HK-2 (cell line): ENCODE measurements at regions not wholly inside any gene's neighbourhood (a gene's known extent, or its start where the extent isn't known, plus 50 kb on each side); places are given as distances from the start of the nearest gene placed in this dataset.
A peak's percentile ranks its signal among the peaks of the same experiment; 100 is the strongest.

Experiments
- DNase-seq: peaks from one replicate; pipeline ENCODE4 v3.0.0-alpha.2; 2018; ENCODE audit not compliant: unreplicated experiment

DNA sequence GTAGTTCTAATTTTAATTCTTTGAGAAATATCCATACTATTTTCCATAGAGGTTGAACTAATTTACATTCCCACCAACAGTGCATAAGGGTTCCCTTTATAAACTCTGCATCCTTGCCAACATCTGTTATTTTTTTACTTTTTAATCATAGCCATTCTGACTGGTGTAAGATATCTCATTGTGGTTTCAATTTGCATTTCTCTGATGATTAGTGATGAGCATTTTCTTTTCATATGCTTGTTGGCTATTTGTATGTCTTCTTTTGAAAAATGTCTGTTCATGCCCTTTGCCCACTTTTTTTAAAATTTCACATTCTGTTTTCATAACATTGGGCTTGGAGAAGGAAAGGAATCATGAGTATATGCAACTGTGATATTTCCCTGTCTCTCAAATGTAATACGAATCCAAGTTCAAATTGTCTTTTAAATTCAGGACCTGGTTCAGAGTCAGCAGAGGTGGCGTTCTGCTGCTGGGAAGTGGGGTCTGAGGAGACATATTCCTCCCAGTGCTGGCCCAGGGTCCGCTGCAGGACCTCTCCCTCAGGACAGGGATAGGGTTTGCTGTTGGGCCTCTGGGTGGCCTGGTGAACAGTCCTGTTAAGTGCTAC lies 81.2 kb upstream of the ETV6 start:
- no peak for DNase-seq

DNA sequence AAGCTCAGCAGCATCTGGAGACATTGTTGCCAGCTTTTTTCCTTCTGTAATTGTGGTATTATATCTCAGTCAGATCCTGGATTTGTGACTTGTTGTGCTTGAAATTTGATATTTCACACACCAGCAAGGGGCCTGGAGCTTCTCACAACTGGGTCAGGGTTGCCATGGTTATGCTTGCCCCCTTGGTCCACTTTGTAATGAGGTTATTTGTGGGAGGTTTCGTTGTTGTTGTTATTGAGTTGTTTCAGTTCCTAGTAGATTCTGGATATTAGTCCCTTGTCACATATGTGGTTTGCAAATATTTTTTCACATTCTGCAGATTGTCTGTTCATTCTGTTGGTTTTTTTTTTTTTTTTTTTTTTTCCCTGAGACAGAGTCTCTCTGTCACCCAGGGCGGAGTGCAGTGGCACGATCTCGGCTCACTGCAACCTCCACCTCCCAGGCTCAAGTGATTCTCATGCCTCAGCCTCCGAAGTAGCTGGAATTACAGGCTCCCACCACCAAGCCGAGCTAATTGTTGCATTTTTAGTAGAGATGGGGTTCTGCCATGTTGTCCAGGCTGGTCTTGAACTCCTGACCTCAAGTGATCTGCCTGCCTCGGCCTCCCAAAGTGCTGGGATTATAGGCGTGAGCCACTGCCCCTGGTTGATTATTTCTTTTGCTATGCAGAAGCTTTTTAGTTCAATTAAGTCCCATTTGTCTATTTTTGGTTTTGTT lies 80.6 kb upstream of the ETV6 start:
- DNase-seq = no peak

DNA sequence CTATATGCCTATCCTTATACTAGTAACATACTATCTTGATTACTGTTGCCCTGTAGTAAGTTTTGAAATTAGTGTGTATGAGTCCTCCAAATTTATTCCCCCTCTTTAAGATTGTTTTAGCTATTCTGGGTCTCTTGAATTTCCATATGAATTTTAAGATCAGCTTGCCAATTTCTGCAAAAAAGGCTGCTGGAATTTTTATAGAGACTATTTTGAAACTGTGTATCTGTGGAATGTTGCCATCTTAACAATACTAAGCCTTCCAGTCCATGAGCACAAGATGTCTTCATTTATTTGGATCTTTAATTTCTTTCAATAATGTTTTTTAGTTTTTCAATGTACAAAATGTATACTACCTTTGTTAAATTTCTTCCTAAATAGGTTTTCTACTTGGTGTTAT lies 79.8 kb upstream of the ETV6 start:
- DNase-seq = no peak

DNA sequence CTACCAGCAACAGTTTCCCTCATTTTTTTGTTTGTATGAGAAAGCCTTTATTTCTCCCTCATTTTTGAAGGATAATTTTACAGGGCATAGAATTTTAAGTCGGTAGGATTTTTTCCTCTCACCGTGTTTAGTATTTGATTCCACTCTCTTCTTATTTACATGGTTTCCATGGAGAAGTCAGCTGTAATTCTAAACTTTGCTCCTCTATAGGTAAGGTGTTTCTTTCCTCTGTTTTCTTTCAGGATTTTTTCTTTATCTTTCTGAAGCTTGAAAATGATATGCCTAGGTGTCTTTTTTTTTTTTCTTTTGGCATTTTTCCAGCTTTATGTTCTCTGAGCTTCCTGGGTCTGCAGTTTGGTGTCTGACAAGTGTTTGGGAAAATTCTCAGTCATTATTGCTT lies 75.6 kb upstream of the ETV6 start:
- DNase-seq = no peak

DNA sequence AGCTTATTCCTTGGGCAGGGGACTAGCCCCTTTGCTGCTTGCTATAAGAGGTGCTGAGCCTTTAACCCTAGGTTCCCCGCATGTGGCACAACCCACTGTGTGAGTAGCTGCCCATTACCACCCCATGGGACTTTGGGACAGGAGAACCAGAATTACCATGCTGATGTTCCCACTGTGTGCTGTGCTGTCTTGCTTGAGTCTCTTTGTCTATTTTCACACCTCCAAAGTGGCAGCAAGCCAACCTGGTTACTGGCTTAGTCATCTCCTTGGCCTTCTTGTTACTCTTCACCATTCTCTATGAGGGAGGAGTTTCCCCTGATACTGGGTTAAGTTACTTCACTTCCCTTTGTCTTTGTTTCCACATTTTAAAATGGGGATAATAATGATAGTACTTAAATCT lies 73.4 kb upstream of the ETV6 start:
- DNase-seq = peak; percentile 47

DNA sequence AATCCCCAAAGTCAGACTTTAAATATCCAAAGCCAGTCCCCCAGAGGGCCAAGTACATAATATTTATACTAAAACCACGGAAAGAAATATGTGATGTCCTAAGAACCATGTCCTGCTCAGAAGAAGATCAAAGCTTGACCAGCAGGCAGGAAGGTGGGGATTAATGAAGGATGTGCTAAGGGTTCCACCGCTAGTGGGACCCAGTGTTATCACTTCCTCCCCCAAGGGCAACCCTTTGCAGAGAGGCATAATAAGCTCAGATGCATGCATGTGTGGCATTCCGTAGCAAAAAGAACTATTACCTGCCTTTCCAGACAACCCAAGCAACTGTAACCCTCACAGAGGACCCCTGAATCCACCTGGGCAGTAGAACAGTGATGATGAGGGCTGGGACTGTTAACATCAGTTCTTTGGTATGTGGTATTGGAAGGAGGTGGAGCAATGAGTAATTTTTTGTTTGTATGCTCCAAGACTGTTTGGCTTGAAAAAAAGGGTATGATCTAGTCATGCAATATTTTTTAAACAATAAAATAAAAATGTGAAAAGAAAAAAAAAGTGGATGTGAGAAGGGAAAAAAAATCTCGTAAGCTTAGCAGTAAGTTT lies 71.7 kb upstream of the ETV6 start:
- DNase-seq = no peak

DNA sequence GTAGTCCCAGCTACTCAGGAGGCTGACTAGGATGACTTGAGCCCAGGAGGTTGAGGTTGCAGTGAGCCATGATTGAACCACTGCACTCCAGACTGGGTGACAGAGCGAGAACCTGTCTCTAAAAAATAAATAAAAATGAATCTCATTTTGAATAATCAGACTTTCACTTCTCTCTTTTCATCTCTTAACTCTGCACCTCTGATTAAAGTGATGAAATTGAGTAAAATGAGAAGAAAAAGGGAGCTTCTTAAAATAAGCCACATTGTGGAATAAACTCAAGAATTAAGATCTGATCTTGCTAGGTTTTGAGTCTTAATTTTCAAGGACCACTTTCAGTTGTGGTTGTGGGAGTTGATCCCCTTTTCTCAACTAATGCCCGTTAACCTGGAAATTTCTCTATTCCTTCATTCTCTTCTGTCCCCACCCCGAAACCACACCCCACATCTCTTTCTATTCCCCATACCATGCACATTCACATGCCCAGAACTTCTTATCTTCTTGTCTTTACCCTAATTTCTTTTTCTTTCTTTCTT lies 70.9 kb upstream of the ETV6 start:
- DNase-seq = no peak

DNA sequence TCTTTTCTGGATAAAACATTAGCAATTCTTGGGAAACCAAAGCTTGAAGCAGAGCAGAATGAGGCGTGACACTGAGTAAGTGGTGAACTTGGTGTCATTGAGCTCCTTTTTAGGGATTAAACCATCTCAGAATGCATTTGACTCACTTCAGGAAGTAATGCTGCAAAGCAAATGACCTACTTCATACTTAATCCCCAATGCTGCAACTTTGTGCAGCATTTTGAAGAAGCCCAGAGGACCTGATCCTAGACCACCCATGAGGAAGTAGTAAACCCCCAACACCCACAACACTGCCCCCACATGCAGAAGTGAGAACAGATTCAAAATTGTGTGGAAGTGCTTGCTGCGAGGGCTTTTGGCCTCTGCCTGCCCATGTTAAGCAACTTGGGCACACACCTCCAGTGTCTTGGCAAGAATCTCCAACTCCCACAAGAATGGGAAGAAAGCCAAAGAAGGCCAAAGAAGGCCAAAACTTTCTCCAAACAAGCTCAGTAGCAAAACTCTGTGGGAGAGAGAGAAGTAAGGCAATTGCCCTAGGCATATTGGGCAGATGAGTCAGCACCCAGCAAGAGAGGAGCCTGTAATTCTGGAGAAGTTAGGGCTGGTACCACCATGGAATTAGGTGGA lies 69.2 kb upstream of the ETV6 start:
- DNase-seq = peak; percentile 11

DNA sequence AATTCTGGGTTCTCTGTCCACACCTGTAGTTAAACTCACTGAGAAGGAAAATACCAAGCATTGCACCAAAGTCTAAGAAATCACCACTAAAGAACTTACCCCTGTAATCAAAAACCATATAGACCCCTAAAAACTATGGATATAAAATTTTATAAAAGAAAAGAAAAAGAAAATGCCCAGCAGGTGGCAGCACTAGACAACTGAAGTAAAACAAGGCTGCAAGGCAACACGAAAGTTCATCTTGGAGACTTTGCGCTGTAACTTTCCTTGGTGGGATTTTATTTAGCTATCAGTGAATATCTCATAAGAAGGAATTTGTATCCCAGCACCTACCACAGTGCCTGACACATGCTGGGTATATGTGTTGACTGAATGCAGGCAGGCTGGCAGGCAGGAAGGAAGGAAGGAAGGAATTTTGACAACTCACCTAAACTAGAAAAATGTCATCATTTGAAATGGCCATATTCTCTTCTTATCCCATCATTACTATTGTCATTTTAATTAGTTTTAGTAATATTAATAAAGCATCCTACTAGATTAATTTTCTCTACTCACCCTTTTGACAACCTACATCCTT lies 68.2 kb upstream of the ETV6 start:
- peak; percentile 35 for DNase-seq

DNA sequence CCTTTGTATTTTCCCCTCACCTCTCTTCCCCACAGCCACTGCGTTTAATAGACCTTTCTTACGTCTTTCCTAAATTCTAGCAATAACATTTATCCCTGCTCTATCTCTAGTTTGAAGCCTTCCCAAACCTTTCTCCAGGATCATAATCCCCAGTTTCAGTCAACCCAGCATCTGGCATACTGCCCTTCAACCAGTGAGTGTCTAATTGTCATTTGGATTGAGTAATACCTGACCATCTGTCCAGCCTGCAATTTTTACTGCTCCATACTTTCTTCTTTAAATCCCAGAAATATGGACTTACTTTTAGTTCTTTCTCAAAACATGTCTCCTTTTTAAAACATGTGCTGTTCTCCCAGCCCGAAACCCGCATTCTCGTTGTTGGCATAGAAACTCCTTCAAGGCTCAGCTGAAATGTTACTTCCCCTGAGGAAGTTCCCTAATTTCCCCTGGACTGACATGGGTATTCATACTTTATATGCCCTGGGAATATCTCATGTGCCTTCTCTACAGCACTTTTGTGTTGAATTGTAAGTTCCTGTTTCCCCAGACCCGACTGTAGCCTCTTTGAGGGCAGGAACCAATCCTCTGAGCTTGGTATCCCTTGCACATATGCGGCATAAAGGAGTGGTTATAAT lies 65.1 kb upstream of the ETV6 start:
- no peak for DNase-seq

DNA sequence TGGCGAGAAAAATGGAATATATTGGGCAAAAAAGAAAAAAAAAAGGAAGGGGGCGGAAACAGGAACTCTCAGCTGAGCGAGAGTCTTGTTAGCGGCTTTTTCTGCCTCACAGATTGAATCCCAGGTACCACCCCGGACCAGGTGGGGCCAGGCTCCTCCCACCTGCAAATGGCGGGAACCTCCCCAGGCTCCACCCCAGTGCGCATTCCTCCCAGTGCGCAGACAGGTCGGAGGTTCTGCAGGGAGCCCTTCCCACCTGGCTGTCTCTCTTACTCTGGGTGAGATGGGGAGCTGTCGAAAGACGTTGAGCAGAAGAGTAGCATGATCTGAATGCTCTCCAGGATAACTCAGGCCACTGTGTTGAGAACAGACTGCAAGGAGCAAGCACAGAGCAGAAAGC lies 57.0 kb upstream of the ETV6 start:
- DNase-seq = no peak

DNA sequence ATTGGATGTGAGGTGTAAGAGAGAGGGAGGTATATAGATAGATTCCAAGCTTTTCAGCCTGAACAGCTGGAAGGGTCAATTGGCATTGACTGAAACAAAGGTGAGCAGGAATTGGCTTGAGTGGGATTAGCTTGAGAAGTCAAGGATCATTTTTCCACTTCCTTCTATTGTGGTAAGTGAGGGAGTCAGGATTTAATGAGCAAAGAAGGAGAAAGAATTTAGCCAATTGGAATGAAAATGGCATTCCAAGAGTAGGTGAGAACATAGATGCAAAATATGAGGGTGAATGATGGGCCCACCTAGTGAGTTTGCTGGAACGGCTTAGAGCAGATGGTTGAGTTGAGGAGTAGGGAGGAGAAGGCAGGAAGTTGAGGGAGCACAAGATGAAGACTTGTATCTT lies 56.5 kb upstream of the ETV6 start:
- no peak for DNase-seq

DNA sequence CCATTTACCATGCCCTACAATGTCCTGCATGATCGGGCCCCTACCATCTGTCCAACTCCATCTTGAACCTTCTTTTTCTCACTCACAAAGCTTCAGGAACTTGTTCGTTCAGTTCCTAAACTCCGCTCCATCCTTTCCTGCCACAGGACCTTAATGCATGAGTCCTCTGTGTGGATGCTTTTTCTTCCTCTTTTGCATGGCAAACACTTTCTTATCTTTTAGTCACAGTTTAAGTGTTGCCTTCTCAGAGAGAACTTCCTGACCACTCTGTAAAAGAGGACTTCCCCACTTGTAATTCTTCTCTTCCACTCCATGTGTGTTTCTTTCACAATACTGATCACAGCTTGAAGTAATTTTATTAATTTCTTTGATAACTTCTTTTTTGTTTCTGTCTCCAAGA lies 54.4 kb upstream of the ETV6 start:
- DNase-seq = no peak

DNA sequence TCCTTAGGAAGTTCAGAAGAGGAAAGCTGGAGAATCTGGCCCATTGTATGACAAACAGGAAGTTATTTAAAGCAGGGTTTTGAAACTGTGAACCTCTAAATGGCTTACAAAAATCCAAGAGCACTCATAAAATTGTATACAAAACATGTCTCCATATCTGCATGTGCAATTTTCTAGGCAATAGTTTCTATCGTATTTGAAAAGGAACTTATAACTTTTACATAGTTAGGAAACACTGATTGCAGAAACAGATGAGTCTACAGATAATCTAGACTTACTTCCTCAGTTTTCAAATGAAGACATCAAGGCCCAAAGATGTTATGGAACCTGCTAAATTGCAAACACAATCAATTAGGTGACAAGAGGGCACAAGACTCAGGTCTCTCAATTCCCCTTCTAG lies 53.3 kb upstream of the ETV6 start:
- no peak for DNase-seq

DNA sequence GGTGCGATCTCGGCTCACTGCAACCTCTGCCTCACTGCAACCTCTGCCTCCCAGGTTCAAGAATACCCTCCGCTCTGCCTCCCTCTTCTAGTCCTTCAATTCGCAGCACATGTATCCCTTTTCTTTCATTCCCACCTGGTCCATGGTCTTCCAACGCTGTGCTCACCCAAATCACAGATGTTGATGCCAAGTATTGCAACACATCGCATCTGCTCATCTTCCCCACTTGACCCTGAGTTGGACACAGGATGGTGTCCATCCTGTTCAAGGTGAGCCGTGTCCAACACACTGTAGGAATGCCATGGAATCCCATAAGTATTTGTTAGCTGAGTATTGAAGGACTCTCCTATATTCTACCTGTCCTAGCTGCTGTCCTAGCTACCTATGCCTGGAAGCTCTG lies 50.6 kb upstream of the ETV6 start:
- no peak for DNase-seq
